Esophagus muscularis mucosa (tissue), 3 donors: ENCODE measurements at regions not wholly inside any gene's neighbourhood (a gene's known extent, or its start where the extent isn't known, plus 50 kb on each side); places are given as distances from the start of the nearest gene placed in this dataset.

Experiments
- EP300 ChIP-seq: sonication (generic); formaldehyde crosslinking; IDR thresholded peaks from one replicate; pipeline ENCODE4 v1.6.1; 2017; ENCODE audit warnings: antibody characterized with exemption
- TF ChIP-seq, protein P1 (sequence below), 3 experiments: fragments of 200-600 bp in 2 of 3; fragments of 450-650 bp in 1 of 3; sonication (generic) in 2 of 3; IDR thresholded peaks; one replicate each; pipeline ENCODE4 v1.5.1; 2017 to 2019; ENCODE audit warnings: antibody characterized with exemption in 3 of 3, mild to moderate bottlenecking in 2 of 3, moderate library complexity in 1 of 3

DNA sequence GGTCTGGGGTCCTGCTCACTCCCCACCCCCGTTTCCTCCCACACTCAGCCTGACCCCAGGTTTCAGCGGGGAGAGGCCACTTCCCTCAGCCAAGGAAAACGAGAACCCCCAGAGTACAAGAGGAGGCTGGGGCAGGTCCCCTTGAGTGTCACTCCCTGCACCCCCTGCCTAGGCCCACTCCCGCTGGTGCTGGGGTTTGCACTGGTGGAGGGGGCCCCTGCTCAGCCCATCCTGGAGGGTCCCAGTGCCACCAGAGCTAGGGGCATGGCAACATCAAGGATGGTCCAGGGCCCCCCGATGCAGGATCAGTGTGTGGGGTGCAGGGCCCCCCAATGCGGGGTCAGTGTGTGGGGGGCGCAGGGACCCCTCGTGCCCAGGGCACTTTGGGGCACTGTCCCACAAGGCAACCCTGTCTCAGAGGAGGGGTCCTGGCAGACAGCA, 70.5 kb upstream of the KCTD7 start:
- TF ChIP-seq, protein P1, sequence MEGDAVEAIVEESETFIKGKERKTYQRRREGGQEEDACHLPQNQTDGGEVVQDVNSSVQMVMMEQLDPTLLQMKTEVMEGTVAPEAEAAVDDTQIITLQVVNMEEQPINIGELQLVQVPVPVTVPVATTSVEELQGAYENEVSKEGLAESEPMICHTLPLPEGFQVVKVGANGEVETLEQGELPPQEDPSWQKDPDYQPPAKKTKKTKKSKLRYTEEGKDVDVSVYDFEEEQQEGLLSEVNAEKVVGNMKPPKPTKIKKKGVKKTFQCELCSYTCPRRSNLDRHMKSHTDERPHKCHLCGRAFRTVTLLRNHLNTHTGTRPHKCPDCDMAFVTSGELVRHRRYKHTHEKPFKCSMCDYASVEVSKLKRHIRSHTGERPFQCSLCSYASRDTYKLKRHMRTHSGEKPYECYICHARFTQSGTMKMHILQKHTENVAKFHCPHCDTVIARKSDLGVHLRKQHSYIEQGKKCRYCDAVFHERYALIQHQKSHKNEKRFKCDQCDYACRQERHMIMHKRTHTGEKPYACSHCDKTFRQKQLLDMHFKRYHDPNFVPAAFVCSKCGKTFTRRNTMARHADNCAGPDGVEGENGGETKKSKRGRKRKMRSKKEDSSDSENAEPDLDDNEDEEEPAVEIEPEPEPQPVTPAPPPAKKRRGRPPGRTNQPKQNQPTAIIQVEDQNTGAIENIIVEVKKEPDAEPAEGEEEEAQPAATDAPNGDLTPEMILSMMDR (IDR thresholded peaks at IDR 0.05) = no peak
- no peak for TF ChIP-seq EP300
